Liver (tissue), 7 donors: ENCODE measurements at regions not wholly inside any gene's neighbourhood (a gene's known extent, or its start where the extent isn't known, plus 50 kb on each side); places are given as distances from the start of the nearest gene placed in this dataset.

Experiments
- DNase-seq: peaks from one replicate; pipeline ENCODE4 v3.0.0-alpha.2; 2017; ENCODE audit warnings: low spot score
- H3K27ac ChIP-seq, 2 donors: one replicate each; pipeline ENCODE4 v1.7.0; 2013; ENCODE audit warnings: inconsistent platforms in 2 of 2, low read length in 2 of 2, control low read depth in 1 of 2, low read depth in 1 of 2, mild to moderate bottlenecking in 1 of 2
- H3K27me3 ChIP-seq, 4 donors: one replicate each; pipeline versions ENCODE4 v1.6.1 to v1.7.0; 2013; ENCODE audit warnings: low read length in 3 of 4, inconsistent platforms in 1 of 4, mild to moderate bottlenecking in 1 of 4, moderate library complexity in 1 of 4; ENCODE audit not compliant: control insufficient read depth in 4 of 4, insufficient read depth in 4 of 4
- H3K36me3 ChIP-seq, 4 donors: one replicate each; pipeline versions ENCODE4 v1.6.1 to v1.7.0; 2013; ENCODE audit warnings: low read length in 3 of 4, mild to moderate bottlenecking in 3 of 4, low read depth in 1 of 4, moderate library complexity in 1 of 4; ENCODE audit not compliant: control insufficient read depth in 4 of 4, insufficient read depth in 3 of 4
- H3K4me1 ChIP-seq, 4 donors: one replicate each; pipeline versions ENCODE4 v1.6.1 to v1.7.0; 2013; ENCODE audit warnings: low read length in 3 of 4, mild to moderate bottlenecking in 3 of 4, moderate library complexity in 1 of 4; ENCODE audit not compliant: control insufficient read depth in 4 of 4, insufficient read depth in 4 of 4
- H3K4me3 ChIP-seq, 3 donors: one replicate each; pipeline versions ENCODE4 v1.6.1 to v1.7.0; 2013; ENCODE audit warnings: low read length in 3 of 3, control low read depth in 1 of 3, low read depth in 1 of 3, mild to moderate bottlenecking in 1 of 3
- H3K9ac ChIP-seq, 2 donors: one replicate each; pipeline ENCODE4 v1.7.0; 2013; ENCODE audit warnings: low read length in 2 of 2, mild to moderate bottlenecking in 2 of 2, moderate library complexity in 2 of 2, control low read depth in 1 of 2, low read depth in 1 of 2
- H3K9me3 ChIP-seq, 4 donors: one replicate each; pipeline versions ENCODE4 v1.6.1 to v1.7.0; 2013; ENCODE audit warnings: low read length in 3 of 4; ENCODE audit not compliant: control insufficient read depth in 4 of 4
- ATF3 ChIP-seq: IDR thresholded peaks from 2 replicates; pipeline ENCODE4 v1.6.1; 2016; ENCODE audit warnings: antibody characterized with exemption
- EGR1 ChIP-seq, 2 donors: IDR thresholded peaks; 2 replicates each; pipeline ENCODE4 v1.6.1; 2016 to 2018; ENCODE audit warnings: antibody characterized with exemption in 2 of 2, low read depth in 2 of 2
- FOXA1 ChIP-seq: IDR thresholded peaks from 2 replicates; pipeline ENCODE4 v1.6.1; 2016; ENCODE audit warnings: antibody characterized with exemption
- FOXA2 ChIP-seq: IDR thresholded peaks from 2 replicates; pipeline ENCODE4 v1.6.1; 2016; ENCODE audit warnings: antibody characterized with exemption
- GABPA ChIP-seq, 2 donors: IDR thresholded peaks in 1 of 2; conservative IDR thresholded peaks in 1 of 2; 2 replicates each; pipeline ENCODE4 v1.6.1; 2016; ENCODE audit warnings: antibody characterized with exemption in 2 of 2, mild to moderate bottlenecking in 1 of 2, moderate library complexity in 1 of 2
- HNF4A ChIP-seq, 2 donors: conservative IDR thresholded peaks; 2 replicates each; pipeline ENCODE4 v1.6.1; 2016; ENCODE audit warnings: antibody characterized with exemption in 2 of 2, mild to moderate bottlenecking in 2 of 2
- HNF4G ChIP-seq: IDR thresholded peaks from 2 replicates; pipeline ENCODE4 v1.6.1; 2016; ENCODE audit warnings: antibody characterized with exemption
- JUND ChIP-seq, 2 donors: IDR thresholded peaks; 2 replicates each; pipeline ENCODE4 v1.6.1; 2016; ENCODE audit warnings: antibody characterized with exemption in 2 of 2
- MAX ChIP-seq: IDR thresholded peaks from 2 replicates; pipeline ENCODE4 v1.6.1; 2016; ENCODE audit warnings: antibody characterized with exemption
- NR2F2 ChIP-seq: IDR thresholded peaks from 2 replicates; pipeline ENCODE4 v1.6.1; 2016; ENCODE audit warnings: antibody characterized with exemption
- RAD21 ChIP-seq, 2 donors: IDR thresholded peaks; 2 replicates each; pipeline ENCODE4 v1.6.1; 2016; ENCODE audit warnings: antibody characterized with exemption in 2 of 2, mild to moderate bottlenecking in 2 of 2
- REST ChIP-seq: IDR thresholded peaks from 2 replicates; pipeline ENCODE4 v1.6.1; 2016; ENCODE audit warnings: antibody characterized with exemption, mild to moderate bottlenecking
- RXRA ChIP-seq, 2 donors: IDR thresholded peaks; 2 replicates each; pipeline ENCODE4 v1.6.1; 2017 to 2018; ENCODE audit warnings: antibody characterized with exemption in 2 of 2, mild to moderate bottlenecking in 1 of 2
- SP1 ChIP-seq: IDR thresholded peaks from 2 replicates; pipeline ENCODE4 v1.6.1; 2018; ENCODE audit warnings: antibody characterized with exemption, mild to moderate bottlenecking
- TAF1 ChIP-seq: conservative IDR thresholded peaks from 2 replicates; pipeline ENCODE4 v1.6.1; 2016; ENCODE audit warnings: antibody characterized with exemption, mild to moderate bottlenecking
- YY1 ChIP-seq: IDR thresholded peaks from 2 replicates; pipeline ENCODE4 v1.6.1; 2016; ENCODE audit warnings: antibody characterized with exemption, mild to moderate bottlenecking
- ZBTB33 ChIP-seq: IDR thresholded peaks from 2 replicates; pipeline ENCODE4 v1.6.1; 2016; ENCODE audit warnings: antibody characterized with exemption
- WGBS: extraction: QIAGEN DNeasy Blood & Tissue Kit; methylation state at CpG from one replicate; pipeline ENCODE4 v1.1.7; 2013; 5-methylcytosine and 5-hydroxymethylcytosine counted together
- donor health status: healthy.
- donor health status: healthy.
- donor health status: healthy.
- donor health status: healthy.

- peaks cover 0 to 4% (median 0%) of the 10 kb centered on the region in 4 donors for H3K27me3 ChIP-seq
- no peaks in the 10 kb centered on the region for H3K4me1 ChIP-seq
- WGBS: 55% methylated on average over 6 of the region's 6 CpGs
- H3K27ac ChIP-seq: no peak overlapping the region
- no peak for DNase-seq
- H3K9me3 ChIP-seq: no peaks in the 10 kb centered on the region
- no peak for TF ChIP-seq MAX
- no peak for TF ChIP-seq GABPA (IDR thresholded peaks at IDR 0.05 in 1 of 2, conservative IDR thresholded peaks at IDR 0.05 in 1 of 2)
- no peak for TF ChIP-seq HNF4G
- no peak for TF ChIP-seq JUND (IDR thresholded peaks at IDR 0.05)
- TF ChIP-seq RXRA (IDR thresholded peaks at IDR 0.05): no peak
- TF ChIP-seq SP1: no peak
- TF ChIP-seq REST: no peak
- no peak for TF ChIP-seq ATF3
- no peak for TF ChIP-seq TAF1
- no peak for TF ChIP-seq FOXA1
- TF ChIP-seq EGR1 (IDR thresholded peaks at IDR 0.05; ENCODE audit: low read depth in 2 of 2): no peak
- H3K36me3 ChIP-seq: no peaks in the 10 kb centered on the region
- no peak overlapping the region for H3K4me3 ChIP-seq
- H3K9ac ChIP-seq: no peak overlapping the region
Measured at GRCh38 chr2:104673225-104673624, 180.7 kb upstream of the POU3F3 start.

GRCh38 chr2:104678181-104678580 lies 175.7 kb upstream of the POU3F3 start:
- H3K9me3 ChIP-seq: no peaks in the 10 kb centered on the region
- DNase-seq: no peak
- H3K9ac ChIP-seq: no peak overlapping the region
- H3K36me3 ChIP-seq: no peaks in the 10 kb centered on the region
- no peaks in the 10 kb centered on the region for H3K4me1 ChIP-seq
- no peak overlapping the region for H3K4me3 ChIP-seq
- peaks cover 0 to 4% (median 0%) of the 10 kb centered on the region in 4 donors for H3K27me3 ChIP-seq
- no peak for TF ChIP-seq SP1
- TF ChIP-seq FOXA2: no peak
- TF ChIP-seq REST: no peak
- no peak for TF ChIP-seq GABPA (IDR thresholded peaks at IDR 0.05 in 1 of 2, conservative IDR thresholded peaks at IDR 0.05 in 1 of 2)
- no peak for TF ChIP-seq YY1
- TF ChIP-seq TAF1: no peak
- TF ChIP-seq FOXA1: no peak
- no peak for TF ChIP-seq HNF4A (conservative IDR thresholded peaks at IDR 0.05)
- no peak for TF ChIP-seq HNF4G
- TF ChIP-seq MAX: no peak
- TF ChIP-seq RXRA (IDR thresholded peaks at IDR 0.05): no peak
- no peak for TF ChIP-seq ATF3
- no peak for TF ChIP-seq JUND (IDR thresholded peaks at IDR 0.05)
- no peak for TF ChIP-seq ZBTB33
- TF ChIP-seq RAD21 (IDR thresholded peaks at IDR 0.05): no peak
- no peak for TF ChIP-seq NR2F2
- H3K27ac ChIP-seq: no peak overlapping the region
- WGBS: 62% methylated on average over 5 of the region's 5 CpGs
